ENCODE measurements at regions not wholly inside any gene's neighbourhood (a gene's known extent, or its start where the extent isn't known, plus 50 kb on each side); places are given as distances from the start of the nearest gene placed in this dataset.

DNA sequence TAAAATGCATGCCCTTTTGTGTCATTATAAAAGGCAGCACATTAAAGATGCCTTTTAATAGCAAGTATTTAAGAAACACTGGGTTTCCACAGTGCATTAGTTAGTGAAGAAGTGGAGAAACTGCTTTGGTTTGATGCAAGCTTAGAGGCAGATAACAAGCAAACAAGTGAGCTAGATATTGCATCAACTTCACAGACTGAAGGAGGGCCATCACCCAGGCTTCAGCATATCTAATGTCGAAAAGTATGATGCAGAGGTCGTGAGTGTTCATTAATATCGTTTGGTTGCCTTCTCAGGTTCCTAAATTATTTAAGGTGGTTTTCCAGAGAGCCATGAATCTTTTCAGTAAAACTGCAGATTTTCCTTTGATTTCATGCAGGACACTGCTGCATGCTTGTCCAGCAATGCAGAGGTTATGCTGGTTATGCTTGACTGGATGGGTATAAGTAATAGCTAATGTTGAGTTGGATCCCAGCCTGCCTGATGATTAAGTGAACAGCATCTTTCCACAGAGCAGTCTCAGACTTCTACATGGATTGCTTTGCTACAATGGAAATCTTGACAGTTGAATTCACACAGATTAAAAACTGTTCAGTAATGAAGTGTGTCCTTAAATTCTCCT, 69.7 kb upstream of the IPO9 start:
- H3K27me3 ChIP-seq (replicated peaks; ENCODE audit: insufficient read depth) = no peaks in the 10 kb centered on the region
- WGBS = 47% methylated on average over 3 of the region's 3 CpGs
- no peaks in the 10 kb centered on the region for H3K9me3 ChIP-seq
- no peaks in the 10 kb centered on the region for H3K4me1 ChIP-seq (replicated peaks)
- TF ChIP-seq POLR2A (IDR thresholded peaks at IDR 0.05) (no peak), POLR2AphosphoS5 (IDR thresholded peaks at IDR 0.05) (no peak)
- TF ChIP-seq, protein P1, sequence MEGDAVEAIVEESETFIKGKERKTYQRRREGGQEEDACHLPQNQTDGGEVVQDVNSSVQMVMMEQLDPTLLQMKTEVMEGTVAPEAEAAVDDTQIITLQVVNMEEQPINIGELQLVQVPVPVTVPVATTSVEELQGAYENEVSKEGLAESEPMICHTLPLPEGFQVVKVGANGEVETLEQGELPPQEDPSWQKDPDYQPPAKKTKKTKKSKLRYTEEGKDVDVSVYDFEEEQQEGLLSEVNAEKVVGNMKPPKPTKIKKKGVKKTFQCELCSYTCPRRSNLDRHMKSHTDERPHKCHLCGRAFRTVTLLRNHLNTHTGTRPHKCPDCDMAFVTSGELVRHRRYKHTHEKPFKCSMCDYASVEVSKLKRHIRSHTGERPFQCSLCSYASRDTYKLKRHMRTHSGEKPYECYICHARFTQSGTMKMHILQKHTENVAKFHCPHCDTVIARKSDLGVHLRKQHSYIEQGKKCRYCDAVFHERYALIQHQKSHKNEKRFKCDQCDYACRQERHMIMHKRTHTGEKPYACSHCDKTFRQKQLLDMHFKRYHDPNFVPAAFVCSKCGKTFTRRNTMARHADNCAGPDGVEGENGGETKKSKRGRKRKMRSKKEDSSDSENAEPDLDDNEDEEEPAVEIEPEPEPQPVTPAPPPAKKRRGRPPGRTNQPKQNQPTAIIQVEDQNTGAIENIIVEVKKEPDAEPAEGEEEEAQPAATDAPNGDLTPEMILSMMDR (IDR thresholded peaks at IDR 0.05) = no peak
- no peak for DNase-seq (ENCODE audit: low spot score)
- no peak overlapping the region for H3K4me3 ChIP-seq
- no peaks in the 10 kb centered on the region for H3K36me3 ChIP-seq
- intact Hi-C loops (cut with DNase I) = no loop called here
- no peak overlapping the region for H3K27ac ChIP-seq

DNA sequence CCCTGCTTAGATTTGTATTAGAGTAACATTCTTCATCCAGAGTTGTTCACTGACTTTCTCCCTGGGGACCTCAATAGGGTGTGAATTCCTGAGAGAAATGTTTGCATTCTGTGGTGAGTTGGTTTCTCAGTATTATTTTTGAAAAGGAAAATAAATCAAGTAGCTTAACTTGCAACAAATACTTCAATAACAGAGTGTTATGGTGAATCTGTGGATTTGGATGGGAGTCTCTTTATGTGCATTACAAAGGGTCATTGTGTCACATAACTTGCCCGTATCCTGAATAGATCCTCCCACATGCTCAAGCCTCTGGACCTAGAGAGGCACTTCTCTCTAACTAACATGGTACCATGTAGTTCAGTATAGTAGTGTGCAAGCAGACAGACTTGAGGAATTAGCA, 68.4 kb upstream of the IPO9 start:
- Histone ChIP-seq H3K27ac (no peak overlapping the region), H3K4me3 (no peak overlapping the region), H3K27me3 (replicated peaks; ENCODE audit: insufficient read depth) (no peaks in the 10 kb centered on the region), H3K9me3 (no peaks in the 10 kb centered on the region), H3K36me3 (no peaks in the 10 kb centered on the region), H3K4me1 (replicated peaks) (no peaks in the 10 kb centered on the region)
- TF ChIP-seq, protein P1 (IDR thresholded peaks at IDR 0.05) = no peak
- TF ChIP-seq POLR2A (IDR thresholded peaks at IDR 0.05) (no peak), POLR2AphosphoS5 (IDR thresholded peaks at IDR 0.05) (no peak)
- DNase-seq (ENCODE audit: low spot score) = no peak
- 76% methylated on average over 1 of the region's 1 CpG for WGBS
- intact Hi-C loops (cut with DNase I) = no loop called here

DNA sequence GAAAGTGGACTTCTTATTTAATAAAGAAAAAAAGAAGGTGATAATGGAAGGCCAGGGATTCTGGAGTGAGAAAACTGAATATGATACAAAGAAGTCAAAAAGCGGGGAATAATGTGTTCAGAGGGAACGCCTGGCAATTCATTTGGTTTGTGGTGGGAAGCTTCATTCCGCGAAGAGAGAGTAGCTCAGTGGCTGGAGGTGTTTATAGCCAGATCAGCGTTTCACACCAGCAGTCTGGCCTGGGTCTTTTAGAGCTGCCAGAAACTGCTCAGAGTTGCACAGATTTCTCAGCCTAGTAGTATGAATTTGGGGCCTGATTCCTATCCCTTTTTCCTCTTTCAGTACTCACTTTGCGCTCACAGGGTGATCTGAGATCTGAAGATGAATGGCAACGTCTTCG, 67.8 kb upstream of the IPO9 start:
- Histone ChIP-seq H3K4me1 (replicated peaks) (no peaks in the 10 kb centered on the region), H3K27ac (no peak overlapping the region), H3K4me3 (no peak overlapping the region), H3K9me3 (no peaks in the 10 kb centered on the region), H3K36me3 (no peaks in the 10 kb centered on the region), H3K27me3 (replicated peaks; ENCODE audit: insufficient read depth) (no peaks in the 10 kb centered on the region)
- TF ChIP-seq, protein P1 (IDR thresholded peaks at IDR 0.05) = no peak
- TF ChIP-seq POLR2A (IDR thresholded peaks at IDR 0.05) = no peak
- TF ChIP-seq POLR2AphosphoS5 (IDR thresholded peaks at IDR 0.05) = no peak
- 72% methylated on average over 8 of the region's 8 CpGs for WGBS
- no peak for DNase-seq (ENCODE audit: low spot score)
- intact Hi-C loops (cut with DNase I) = no loop called here

DNA sequence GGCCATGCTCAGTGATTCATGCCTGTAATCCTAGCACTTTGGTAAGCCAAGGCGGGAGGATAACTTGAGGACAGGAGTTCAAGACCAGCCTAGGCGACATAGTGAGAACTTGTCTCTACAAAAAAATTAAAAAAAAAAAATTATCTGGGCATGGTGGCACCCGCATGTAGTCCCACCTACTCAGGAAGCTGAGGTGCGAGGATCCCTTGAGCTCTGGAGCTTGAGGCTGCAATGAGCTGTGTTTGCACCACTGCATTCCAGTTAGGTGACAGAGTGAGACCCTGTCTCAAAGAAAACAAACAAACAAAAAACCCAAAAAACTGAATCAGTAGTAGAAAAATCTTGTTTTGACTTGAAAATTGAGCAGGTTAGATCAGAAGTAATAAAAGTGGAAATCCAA, 67.1 kb upstream of the IPO9 start:
- Histone ChIP-seq H3K27me3 (replicated peaks; ENCODE audit: insufficient read depth) (no peaks in the 10 kb centered on the region), H3K9me3 (no peaks in the 10 kb centered on the region), H3K27ac (no peak overlapping the region), H3K4me1 (replicated peaks) (no peaks in the 10 kb centered on the region), H3K4me3 (no peak overlapping the region), H3K36me3 (no peaks in the 10 kb centered on the region)
- no peak for DNase-seq (ENCODE audit: low spot score)
- 99% methylated on average over 4 of the region's 4 CpGs for WGBS
- intact Hi-C loops (cut with DNase I) = no loop called here
- TF ChIP-seq POLR2A (IDR thresholded peaks at IDR 0.05) = no peak
- TF ChIP-seq, protein P1 (IDR thresholded peaks at IDR 0.05) = no peak
- no peak for TF ChIP-seq POLR2AphosphoS5 (IDR thresholded peaks at IDR 0.05)

DNA sequence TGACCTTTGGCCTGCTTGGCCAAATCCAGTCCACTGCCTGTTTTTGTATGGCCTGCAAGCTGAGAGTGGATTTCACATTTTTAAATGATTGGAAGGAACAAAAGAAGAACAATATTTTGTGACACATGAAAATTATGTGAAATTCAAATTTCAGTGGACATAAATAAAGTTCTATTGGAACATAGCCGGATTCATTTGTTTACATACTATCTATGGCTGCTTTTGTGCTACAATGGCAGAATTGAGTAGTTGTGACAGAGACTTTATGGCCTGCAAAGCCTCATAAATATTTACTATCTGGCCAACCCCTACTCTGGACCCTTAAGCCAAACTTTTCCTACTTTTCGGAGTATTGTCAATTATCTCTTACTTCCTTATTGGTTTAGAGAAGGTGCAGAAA, 66.6 kb upstream of the IPO9 start:
- intact Hi-C loops (cut with DNase I) = no loop called here
- no peaks in the 10 kb centered on the region for H3K36me3 ChIP-seq
- TF ChIP-seq, protein P1 (IDR thresholded peaks at IDR 0.05) = no peak
- TF ChIP-seq POLR2AphosphoS5 (IDR thresholded peaks at IDR 0.05) (no peak), POLR2A (IDR thresholded peaks at IDR 0.05) (no peak)
- H3K4me1 ChIP-seq (replicated peaks) = no peaks in the 10 kb centered on the region
- no peak overlapping the region for H3K27ac ChIP-seq
- 55% methylated on average over 2 of the region's 2 CpGs for WGBS
- no peak overlapping the region for H3K4me3 ChIP-seq
- H3K9me3 ChIP-seq = no peaks in the 10 kb centered on the region
- DNase-seq (ENCODE audit: low spot score) = no peak
- H3K27me3 ChIP-seq (replicated peaks; ENCODE audit: insufficient read depth) = no peaks in the 10 kb centered on the region
